ENCODE measurements at regions not wholly inside any gene's neighbourhood (a gene's known extent, or its start where the extent isn't known, plus 50 kb on each side); places are given as distances from the start of the nearest gene placed in this dataset.

DNA sequence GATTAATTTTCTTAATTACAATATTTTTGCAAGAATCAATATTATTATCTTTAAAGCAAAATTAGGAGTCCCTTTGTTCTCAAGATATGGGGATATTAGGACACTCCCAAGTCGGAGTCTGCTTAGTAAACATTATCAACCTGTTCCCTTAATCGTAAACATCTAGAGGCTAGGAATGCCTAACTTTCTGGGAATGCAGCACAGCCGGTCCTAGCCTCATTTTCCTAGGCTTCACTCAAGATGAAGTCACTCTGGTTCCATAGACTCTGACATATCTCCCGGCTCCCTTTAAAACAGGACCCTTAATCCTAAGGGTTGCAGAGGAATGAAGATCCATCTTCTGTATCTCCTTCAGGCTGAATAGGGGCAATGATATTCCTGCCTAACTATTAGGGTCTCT is 367.6 kb downstream of the GPM6A start:
- ChIA-PET CTCF (interaction anchor here (1.0 to 2.7 kb wide), 2 partner anchors 8 to 10 kb away, joined by 4 to 10 read pairs; no protein-coding TSS in a partner anchor), POLR2A (no interaction called here)
- no peak for DNase-seq (ENCODE audit: extremely low spot score)
- TF ChIP-seq, protein P1, sequence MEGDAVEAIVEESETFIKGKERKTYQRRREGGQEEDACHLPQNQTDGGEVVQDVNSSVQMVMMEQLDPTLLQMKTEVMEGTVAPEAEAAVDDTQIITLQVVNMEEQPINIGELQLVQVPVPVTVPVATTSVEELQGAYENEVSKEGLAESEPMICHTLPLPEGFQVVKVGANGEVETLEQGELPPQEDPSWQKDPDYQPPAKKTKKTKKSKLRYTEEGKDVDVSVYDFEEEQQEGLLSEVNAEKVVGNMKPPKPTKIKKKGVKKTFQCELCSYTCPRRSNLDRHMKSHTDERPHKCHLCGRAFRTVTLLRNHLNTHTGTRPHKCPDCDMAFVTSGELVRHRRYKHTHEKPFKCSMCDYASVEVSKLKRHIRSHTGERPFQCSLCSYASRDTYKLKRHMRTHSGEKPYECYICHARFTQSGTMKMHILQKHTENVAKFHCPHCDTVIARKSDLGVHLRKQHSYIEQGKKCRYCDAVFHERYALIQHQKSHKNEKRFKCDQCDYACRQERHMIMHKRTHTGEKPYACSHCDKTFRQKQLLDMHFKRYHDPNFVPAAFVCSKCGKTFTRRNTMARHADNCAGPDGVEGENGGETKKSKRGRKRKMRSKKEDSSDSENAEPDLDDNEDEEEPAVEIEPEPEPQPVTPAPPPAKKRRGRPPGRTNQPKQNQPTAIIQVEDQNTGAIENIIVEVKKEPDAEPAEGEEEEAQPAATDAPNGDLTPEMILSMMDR (IDR thresholded peaks at IDR 0.05; ENCODE audit: control extremely low read depth, extremely low read depth, low read depth, missing control alignments): no peak

DNA sequence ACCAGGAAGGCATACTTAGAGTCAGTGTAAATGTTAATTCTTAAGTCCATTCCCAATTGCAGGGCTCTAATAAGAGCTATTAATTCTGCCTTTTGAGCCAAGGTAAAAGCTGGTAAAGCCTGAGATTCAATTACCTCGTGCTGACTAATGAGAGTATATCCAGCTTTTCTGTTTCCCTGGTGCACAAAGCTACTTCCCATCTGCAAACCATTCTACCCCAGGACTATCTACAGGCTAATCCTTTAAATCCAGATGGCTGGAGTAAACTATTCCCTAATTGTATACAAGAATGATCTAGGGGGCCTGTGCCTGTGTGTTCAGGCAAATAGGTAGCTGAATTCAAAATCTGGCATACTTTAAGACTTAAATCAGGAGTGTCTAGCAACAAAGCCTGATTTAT is 365.0 kb downstream of the GPM6A start:
- ChIA-PET POLR2A (no interaction called here), CTCF (interaction anchor here (1.9 to 2.7 kb wide), 2 partner anchors 11 to 13 kb away, joined by 5 to 10 read pairs; no protein-coding TSS in a partner anchor)
- TF ChIP-seq, protein P1 (IDR thresholded peaks at IDR 0.05; ENCODE audit: control extremely low read depth, extremely low read depth, low read depth, missing control alignments): no peak
- no peak for DNase-seq (ENCODE audit: extremely low spot score)

DNA sequence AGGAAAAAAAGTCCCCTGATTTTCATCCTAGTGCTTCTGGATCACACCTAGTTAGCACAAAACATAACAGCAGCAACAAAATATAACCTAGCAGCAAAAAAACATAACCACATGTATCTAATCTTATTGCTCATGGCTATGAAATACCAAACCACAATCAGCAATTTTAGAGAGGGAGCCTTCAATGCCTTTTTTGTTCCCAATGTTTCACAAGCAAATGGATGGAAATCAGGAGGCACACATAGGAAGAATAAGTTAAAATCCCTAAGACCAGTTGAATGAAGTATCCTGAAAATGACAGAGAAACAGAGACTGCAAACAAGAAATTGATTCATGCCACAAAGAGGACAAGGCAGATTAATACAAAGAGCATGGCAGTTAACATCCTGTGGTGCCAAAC is 361.6 kb downstream of the GPM6A start:
- TF ChIP-seq, protein P1 (IDR thresholded peaks at IDR 0.05; ENCODE audit: control extremely low read depth, extremely low read depth, low read depth, missing control alignments): no peak
- POLR2A ChIA-PET: no interaction called here
- CTCF ChIA-PET: no interaction called here
- DNase-seq (ENCODE audit: extremely low spot score): no peak

DNA sequence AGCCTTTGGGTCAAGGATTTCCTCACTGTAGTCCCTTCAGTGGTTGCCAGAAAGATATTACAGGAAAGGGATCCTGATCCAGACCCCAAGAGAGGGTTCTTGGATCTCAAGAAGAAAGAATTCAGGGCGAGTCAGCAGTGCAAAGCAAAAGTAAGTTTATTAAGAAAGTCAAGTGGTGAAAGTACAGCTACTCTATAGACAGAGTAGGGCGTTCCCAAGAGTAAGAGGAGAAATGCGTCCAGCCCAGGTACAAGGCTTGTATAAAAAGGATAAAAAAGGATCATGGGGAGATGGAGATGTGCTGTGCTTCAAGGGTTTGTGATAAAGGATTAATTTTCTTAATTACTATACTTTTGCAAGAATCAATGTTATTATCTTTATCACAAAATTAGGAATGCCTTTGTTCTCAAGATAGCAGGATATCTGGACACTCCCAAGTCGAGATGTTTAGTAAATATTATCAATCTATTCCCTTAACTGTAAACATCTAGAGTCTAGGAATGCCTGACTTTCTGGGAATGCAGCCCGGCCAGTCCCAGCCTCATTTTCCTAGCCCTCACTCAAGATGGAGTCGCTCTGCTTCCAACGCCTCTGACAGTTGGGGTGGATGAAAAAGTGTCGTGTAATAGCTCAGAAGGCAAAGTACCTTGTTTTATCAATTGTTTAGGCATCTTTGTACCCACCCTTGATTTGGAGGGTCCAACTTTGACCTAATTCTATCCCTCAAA is 360.7 kb downstream of the GPM6A start:
- TF ChIP-seq, protein P1 (IDR thresholded peaks at IDR 0.05; ENCODE audit: control extremely low read depth, extremely low read depth, low read depth, missing control alignments): no peak
- no peak for DNase-seq (ENCODE audit: extremely low spot score)
- ChIA-PET CTCF (no interaction called here), POLR2A (no interaction called here)

DNA sequence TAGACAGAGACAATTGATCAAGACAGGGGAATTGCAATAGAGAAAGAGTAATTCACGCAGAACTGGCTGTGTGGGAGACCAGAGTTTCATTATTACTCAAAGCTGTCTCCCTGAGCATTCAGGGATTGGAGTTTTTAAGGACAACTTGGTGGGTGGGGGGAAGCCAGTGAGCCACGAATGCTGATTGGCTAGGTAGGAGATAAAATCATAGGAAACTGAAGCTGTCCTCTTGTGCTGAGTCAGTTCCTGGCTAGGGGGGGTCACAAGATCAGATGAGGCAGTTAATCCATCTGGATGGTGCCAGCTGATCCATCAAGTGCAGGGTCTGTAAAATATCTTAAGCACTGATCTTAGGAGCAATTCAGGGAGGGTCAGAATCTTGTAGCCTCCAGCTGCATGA is 358.6 kb downstream of the GPM6A start:
- DNase-seq (ENCODE audit: extremely low spot score): no peak
- CTCF ChIA-PET: no interaction called here
- TF ChIP-seq, protein P1 (IDR thresholded peaks at IDR 0.05; ENCODE audit: control extremely low read depth, extremely low read depth, low read depth, missing control alignments): no peak
- POLR2A ChIA-PET: no interaction called here

DNA sequence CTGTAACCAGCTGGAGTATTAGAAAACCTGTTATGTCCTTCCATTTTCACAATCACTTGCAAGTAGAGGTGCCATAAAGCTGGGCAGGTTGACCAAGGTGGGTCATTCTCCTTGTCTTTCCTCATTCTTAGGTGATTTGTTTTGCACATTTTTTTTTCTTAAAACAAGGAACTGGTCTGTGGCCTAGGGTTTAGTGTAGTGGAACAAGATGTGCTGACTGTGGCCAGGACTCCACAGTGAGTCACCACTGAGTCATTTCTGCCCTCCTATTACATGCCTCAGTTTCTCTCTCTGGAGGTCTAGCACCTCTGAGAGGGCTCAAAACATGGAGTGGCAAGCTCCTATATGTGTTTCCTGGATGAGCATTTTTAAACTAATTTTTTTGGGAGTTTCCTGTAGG is 355.9 kb downstream of the GPM6A start:
- ChIA-PET CTCF (no interaction called here), POLR2A (no interaction called here)
- no peak for DNase-seq (ENCODE audit: extremely low spot score)
- TF ChIP-seq, protein P1 (IDR thresholded peaks at IDR 0.05; ENCODE audit: control extremely low read depth, extremely low read depth, low read depth, missing control alignments): no peak

Measured in GM10248 (cell line).